Effector memory CD8-positive, alpha-beta T cell (primary cell): ENCODE measurements at regions not wholly inside any gene's neighbourhood (a gene's known extent, or its start where the extent isn't known, plus 50 kb on each side); places are given as distances from the start of the nearest gene placed in this dataset.

Experiments used
- ATAC-seq: fragments of 150-1000 bp; cut with Tn5 transposase; replicated peaks from 2 replicates; pipeline ENCODE4 v1.10.0; 2021; ENCODE audit warnings: mild to moderate bottlenecking, moderate library complexity
- DNase-seq, 3 experiments: peaks; one replicate each; pipeline ENCODE4 v3.0.0; 2021
- H3K27ac Mint-ChIP-seq, 2 donors: one replicate each; pipeline ENCODE4 v1.8.0; 2022; ENCODE audit warnings: mild to moderate bottlenecking in 2 of 2, mixed read lengths in 2 of 2, moderate library complexity in 2 of 2
- H3K27me3 Mint-ChIP-seq, 2 donors: one replicate each; pipeline ENCODE4 v1.8.0; 2022; ENCODE audit warnings: mixed read lengths in 2 of 2
- H3K36me3 Mint-ChIP-seq: one replicate; pipeline ENCODE4 v1.8.0; 2022; ENCODE audit warnings: mild to moderate bottlenecking, moderate library complexity, mixed read lengths; ENCODE audit not compliant: insufficient read depth
- H3K4me1 Mint-ChIP-seq, 2 donors: one replicate each; pipeline ENCODE4 v1.8.0; 2022; ENCODE audit warnings: low read depth in 2 of 2, mixed read lengths in 2 of 2
- H3K4me3 Mint-ChIP-seq, 2 donors: one replicate each; pipeline ENCODE4 v1.8.0; 2022; ENCODE audit warnings: mild to moderate bottlenecking in 2 of 2, mixed read lengths in 2 of 2, moderate library complexity in 2 of 2
- H3K9me3 Mint-ChIP-seq, 2 donors: one replicate each; pipeline ENCODE4 v1.8.0; 2022; ENCODE audit warnings: mixed read lengths in 2 of 2

DNA sequence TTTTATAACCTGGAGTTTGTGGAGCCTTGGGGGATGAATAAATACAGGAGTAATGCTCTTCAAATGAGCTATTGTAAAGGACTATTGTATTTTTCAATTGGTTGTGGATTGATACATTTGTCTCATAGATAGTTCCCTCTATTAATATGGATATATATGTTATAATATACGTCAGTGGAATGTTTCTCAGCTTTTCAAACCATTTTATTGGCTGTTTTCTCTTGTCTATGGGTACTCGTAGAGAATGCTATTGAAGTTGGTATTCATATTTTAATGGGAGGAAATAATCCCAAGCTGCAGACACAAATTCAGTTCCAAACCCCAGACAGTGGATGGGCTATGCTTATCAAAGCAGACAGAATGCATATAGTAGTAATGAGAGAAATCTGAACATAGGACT, 181.8 kb upstream of the DAB2 start:
- H3K36me3 Mint-ChIP-seq = no peaks in the 10 kb centered on the region
- no peaks in the 10 kb centered on the region for H3K4me1 Mint-ChIP-seq
- DNase-seq = no peak
- no peak for ATAC-seq
- H3K9me3 Mint-ChIP-seq = no peaks in the 10 kb centered on the region
- peaks cover 25 to 42% of the 10 kb centered on the region in 2 donors for H3K27me3 Mint-ChIP-seq
- no peak overlapping the region for H3K27ac Mint-ChIP-seq
- no peak overlapping the region for H3K4me3 Mint-ChIP-seq

- DNase-seq = no peak
- H3K27me3 Mint-ChIP-seq = peaks cover 25 to 38% of the 10 kb centered on the region in 2 donors
- no peak overlapping the region for H3K4me3 Mint-ChIP-seq
- H3K4me1 Mint-ChIP-seq = no peaks in the 10 kb centered on the region
- no peaks in the 10 kb centered on the region for H3K36me3 Mint-ChIP-seq
- H3K9me3 Mint-ChIP-seq = no peaks in the 10 kb centered on the region
- no peak for ATAC-seq
- H3K27ac Mint-ChIP-seq = no peak overlapping the region
Measured at GRCh38 chr5:39605588-39606575, 181.1 kb upstream of the DAB2 start.

- ATAC-seq = no peak
- no peak for DNase-seq
- Mint-ChIP-seq H3K4me3 (no peak overlapping the region), H3K27me3 (peaks cover 25 to 38% of the 10 kb centered on the region in 2 donors), H3K27ac (no peak overlapping the region), H3K4me1 (no peaks in the 10 kb centered on the region), H3K9me3 (no peaks in the 10 kb centered on the region), H3K36me3 (no peaks in the 10 kb centered on the region)
Measured at GRCh38 chr5:39605145-39605544, 180.4 kb upstream of the DAB2 start.

- Mint-ChIP-seq H3K4me3 (no peak overlapping the region), H3K36me3 (no peaks in the 10 kb centered on the region), H3K9me3 (no peaks in the 10 kb centered on the region), H3K27me3 (peaks cover 25 to 35% of the 10 kb centered on the region in 2 donors), H3K4me1 (no peaks in the 10 kb centered on the region), H3K27ac (no peak overlapping the region)
- ATAC-seq (no peak), DNase-seq (no peak)
Measured at GRCh38 chr5:39604491-39604890, 179.7 kb upstream of the DAB2 start.

- Mint-ChIP-seq H3K9me3 (no peaks in the 10 kb centered on the region), H3K36me3 (no peaks in the 10 kb centered on the region), H3K4me3 (no peak overlapping the region), H3K27ac (no peak overlapping the region), H3K4me1 (no peaks in the 10 kb centered on the region), H3K27me3 (peaks cover 44 to 49% of the 10 kb centered on the region in 2 donors)
- ATAC-seq (no peak), DNase-seq (no peak)
Measured at GRCh38 chr5:39599721-39600431, 175.1 kb upstream of the DAB2 start.

DNA sequence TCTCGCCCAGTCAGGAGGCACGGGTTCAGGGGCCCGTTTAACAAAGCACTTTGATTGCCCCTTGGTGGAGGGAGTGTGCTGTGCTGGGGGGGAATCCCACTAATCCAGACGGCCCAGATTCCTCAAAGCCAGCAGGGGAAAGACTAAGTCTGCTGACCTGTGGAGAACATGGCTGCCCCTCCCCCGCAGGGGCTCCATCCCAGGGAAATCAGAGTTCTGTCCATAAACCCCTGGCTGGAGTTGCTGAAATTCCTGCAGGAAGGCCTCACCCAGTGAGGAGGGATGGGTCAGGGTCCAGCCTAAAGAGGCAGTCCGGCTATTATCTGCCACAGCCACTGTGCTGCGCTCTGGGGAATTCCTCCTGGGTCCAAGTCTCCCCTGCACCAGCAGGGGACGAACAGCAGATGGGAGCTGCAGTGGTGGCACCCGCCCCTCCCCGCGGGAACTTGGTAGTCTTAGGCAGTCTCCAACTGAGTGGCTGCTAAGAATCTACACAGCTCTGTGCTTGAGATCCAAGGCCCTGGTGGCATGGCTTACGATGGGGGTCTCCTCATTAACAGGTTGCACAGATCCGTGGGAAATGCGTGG, 174.0 kb upstream of the DAB2 start:
- no peak overlapping the region for H3K27ac Mint-ChIP-seq
- H3K4me3 Mint-ChIP-seq = no peak overlapping the region
- H3K9me3 Mint-ChIP-seq = peaks cover 0 to under 1% of the 10 kb centered on the region in 2 donors
- ATAC-seq = no peak
- DNase-seq = no peak
- peaks cover 44 to 53% of the 10 kb centered on the region in 2 donors for H3K27me3 Mint-ChIP-seq
- no peaks in the 10 kb centered on the region for H3K4me1 Mint-ChIP-seq
- H3K36me3 Mint-ChIP-seq = no peaks in the 10 kb centered on the region

GRCh38 chr5:39588179-39588578, 163.4 kb upstream of the DAB2 start:
- Mint-ChIP-seq H3K4me3 (no peak overlapping the region), H3K27me3 (peaks cover 37 to 46% of the 10 kb centered on the region in 2 donors), H3K4me1 (no peaks in the 10 kb centered on the region), H3K9me3 (no peaks in the 10 kb centered on the region), H3K27ac (no peak overlapping the region), H3K36me3 (no peaks in the 10 kb centered on the region)
- ATAC-seq (no peak), DNase-seq (no peak)

DNA sequence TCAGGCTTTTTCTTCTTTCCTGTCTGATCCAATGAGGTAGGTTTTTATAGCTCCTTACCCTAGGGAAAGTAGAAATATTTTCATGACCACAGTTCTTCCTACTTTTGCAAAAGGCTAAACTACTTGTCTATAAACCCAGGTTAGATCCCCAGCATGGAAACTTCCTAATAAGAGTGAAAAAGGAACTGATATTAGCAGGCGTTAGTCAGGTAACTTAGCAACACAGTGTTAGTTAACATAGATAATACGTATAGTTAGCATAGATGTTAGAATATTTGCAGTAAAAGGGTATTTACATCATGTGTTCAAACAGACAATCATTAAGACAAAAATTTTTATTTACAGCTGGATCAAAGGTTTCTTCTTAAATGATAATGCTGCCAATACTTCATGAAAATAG, 162.9 kb upstream of the DAB2 start:
- H3K9me3 Mint-ChIP-seq = no peaks in the 10 kb centered on the region
- peaks cover 41% of the 10 kb centered on the region in 2 donors for H3K27me3 Mint-ChIP-seq
- DNase-seq (no peak), ATAC-seq (no peak)
- H3K4me3 Mint-ChIP-seq = no peak overlapping the region
- no peaks in the 10 kb centered on the region for H3K36me3 Mint-ChIP-seq
- no peak overlapping the region for H3K27ac Mint-ChIP-seq
- H3K4me1 Mint-ChIP-seq = no peaks in the 10 kb centered on the region

DNA sequence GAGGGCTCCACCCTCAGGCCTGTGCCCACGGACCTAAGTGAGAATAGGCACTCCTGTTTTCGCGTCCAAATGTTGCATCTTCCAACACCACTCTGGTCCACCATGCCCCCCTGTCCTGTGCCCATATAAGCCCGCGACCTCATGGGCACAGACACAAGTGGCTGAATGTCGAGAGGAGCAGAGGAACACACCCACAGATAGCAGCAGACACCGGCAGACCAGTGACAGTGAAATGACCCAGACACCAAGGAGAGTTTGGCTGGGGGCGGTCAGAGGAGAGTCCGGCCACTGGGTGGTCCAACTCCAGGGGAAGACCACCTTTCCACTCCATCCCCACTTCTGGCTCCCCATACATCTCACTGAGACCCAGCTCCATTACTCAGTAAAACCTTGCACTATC, 161.4 kb upstream of the DAB2 start:
- H3K27ac Mint-ChIP-seq = no peak overlapping the region
- ATAC-seq (no peak), DNase-seq (no peak)
- H3K4me1 Mint-ChIP-seq = peaks cover 0 to 3% of the 10 kb centered on the region in 2 donors
- H3K4me3 Mint-ChIP-seq = no peak overlapping the region
- H3K27me3 Mint-ChIP-seq = peaks cover 38 to 45% of the 10 kb centered on the region in 2 donors
- no peaks in the 10 kb centered on the region for H3K36me3 Mint-ChIP-seq
- no peaks in the 10 kb centered on the region for H3K9me3 Mint-ChIP-seq

GRCh38 chr5:39584927-39585326, 160.1 kb upstream of the DAB2 start:
- H3K4me3 Mint-ChIP-seq = no peak overlapping the region
- no peak overlapping the region for H3K27ac Mint-ChIP-seq
- ATAC-seq (no peak), DNase-seq (no peak)
- H3K27me3 Mint-ChIP-seq = peaks cover 38 to 41% of the 10 kb centered on the region in 2 donors
- H3K9me3 Mint-ChIP-seq = no peaks in the 10 kb centered on the region
- no peaks in the 10 kb centered on the region for H3K36me3 Mint-ChIP-seq
- peaks cover 0 to 5% of the 10 kb centered on the region in 2 donors for H3K4me1 Mint-ChIP-seq

DNA sequence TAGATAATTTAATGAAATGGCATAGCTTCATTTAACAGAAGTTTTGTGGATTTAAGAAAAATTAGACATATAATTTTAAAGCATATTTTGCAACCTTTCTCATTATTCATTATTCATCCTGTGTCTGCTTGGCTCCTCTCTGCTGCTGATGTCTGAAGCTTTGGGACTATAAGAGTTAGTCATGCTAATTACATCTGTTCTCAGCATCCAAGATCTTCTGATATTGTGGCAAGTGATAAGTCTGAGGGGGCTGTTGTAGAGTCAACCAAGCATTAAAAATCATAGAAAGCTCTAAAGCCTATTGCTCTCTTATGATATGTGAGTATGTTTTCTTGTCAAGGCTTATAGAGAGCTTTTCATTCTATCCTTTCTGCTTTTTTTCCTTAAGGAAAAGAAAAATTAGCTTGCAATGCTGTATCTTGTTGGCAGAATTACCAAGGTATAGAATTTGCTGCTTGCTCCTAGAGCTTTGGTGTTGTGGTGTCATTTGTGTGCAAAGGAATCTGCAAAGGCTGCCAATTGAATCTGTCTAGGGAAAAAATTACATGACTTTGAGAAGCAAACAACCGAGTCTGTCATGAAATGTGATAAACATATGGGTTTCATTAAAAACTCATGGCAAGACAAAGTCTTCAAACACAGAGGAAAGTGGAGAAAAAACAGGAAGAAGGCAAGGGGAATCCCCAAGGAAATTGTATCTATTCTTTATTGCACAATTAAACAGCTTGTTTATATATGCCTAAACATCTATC, 156.1 kb upstream of the DAB2 start:
- no peaks in the 10 kb centered on the region for H3K36me3 Mint-ChIP-seq
- no peaks in the 10 kb centered on the region for H3K9me3 Mint-ChIP-seq
- no peak overlapping the region for H3K27ac Mint-ChIP-seq
- DNase-seq (no peak), ATAC-seq (no peak)
- H3K4me3 Mint-ChIP-seq = no peak overlapping the region
- H3K4me1 Mint-ChIP-seq = peaks cover 0 to 5% of the 10 kb centered on the region in 2 donors
- peaks cover 4 to 20% of the 10 kb centered on the region in 2 donors for H3K27me3 Mint-ChIP-seq

- DNase-seq (no peak), ATAC-seq (no peak)
- H3K27me3 Mint-ChIP-seq = peaks cover 0 to 11% of the 10 kb centered on the region in 2 donors
- no peak overlapping the region for H3K4me3 Mint-ChIP-seq
- H3K4me1 Mint-ChIP-seq = peaks cover 0 to 5% of the 10 kb centered on the region in 2 donors
- H3K9me3 Mint-ChIP-seq = no peaks in the 10 kb centered on the region
- no peaks in the 10 kb centered on the region for H3K36me3 Mint-ChIP-seq
- no peak overlapping the region for H3K27ac Mint-ChIP-seq
Measured at GRCh38 chr5:39579750-39580149, 155.0 kb upstream of the DAB2 start.

DNA sequence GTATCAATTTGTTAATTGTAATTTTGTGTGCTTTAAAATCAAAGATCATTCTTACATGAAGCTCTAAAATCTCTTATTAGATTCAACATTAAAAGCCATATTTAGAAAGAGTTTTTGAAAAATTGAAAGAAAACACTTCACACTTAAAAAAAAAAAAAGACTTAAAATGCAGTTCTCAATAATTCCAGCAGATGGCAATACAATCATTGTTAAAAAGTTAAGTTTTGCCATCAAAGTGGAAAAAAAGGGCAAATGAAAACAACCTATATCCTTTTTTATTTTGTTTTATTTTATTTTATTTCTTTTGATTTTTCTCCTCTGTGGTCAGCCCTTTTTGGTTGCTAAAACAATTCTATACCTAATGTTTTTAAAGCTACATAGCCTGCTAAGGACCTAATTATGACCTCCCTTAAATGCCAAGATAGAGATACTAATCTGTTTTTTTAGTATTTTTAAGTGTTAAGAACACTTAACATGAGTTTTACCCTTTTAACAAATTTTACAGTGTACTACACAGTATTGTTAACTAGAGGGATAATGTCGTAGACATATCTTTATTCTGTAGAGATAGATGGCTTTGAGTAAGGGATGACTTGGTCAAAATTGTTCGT, 154.2 kb upstream of the DAB2 start:
- H3K27me3 Mint-ChIP-seq = peaks cover 7 to 18% of the 10 kb centered on the region in 2 donors
- H3K36me3 Mint-ChIP-seq = no peaks in the 10 kb centered on the region
- H3K9me3 Mint-ChIP-seq = no peaks in the 10 kb centered on the region
- peaks cover 0 to 5% of the 10 kb centered on the region in 2 donors for H3K4me1 Mint-ChIP-seq
- no peak for ATAC-seq
- no peak overlapping the region for H3K4me3 Mint-ChIP-seq
- H3K27ac Mint-ChIP-seq = no peak overlapping the region
- DNase-seq = no peak
